Endothelial cell of umbilical vein (primary cell): ENCODE measurements at regions not wholly inside any gene's neighbourhood (a gene's known extent, or its start where the extent isn't known, plus 50 kb on each side); places are given as distances from the start of the nearest gene placed in this dataset.

ENCODE experiments used
- EZH2 ChIP-seq: IDR thresholded peaks from 2 replicates; pipeline ENCODE4 v1.6.1; 2012; ENCODE audit warnings: borderline replicate concordance, low read depth, mild to moderate bottlenecking, moderate library complexity, low read length, inconsistent platforms; ENCODE audit not compliant: severe bottlenecking
- FOS ChIP-seq: IDR thresholded peaks from 2 replicates; pipeline ENCODE4 v1.6.1; 2011; ENCODE audit warnings: mild to moderate bottlenecking, low read length, moderate library complexity, borderline replicate concordance; ENCODE audit not compliant: insufficient read depth
- POLR2A ChIP-seq: IDR thresholded peaks from 2 replicates; pipeline ENCODE4 v1.6.1; 2012; ENCODE audit warnings: low read depth, mild to moderate bottlenecking, control low read depth, low read length
- POLR2AphosphoS5 ChIP-seq: IDR thresholded peaks from 2 replicates; pipeline ENCODE4 v1.6.1; 2012; ENCODE audit warnings: low read depth, mild to moderate bottlenecking, control low read depth, low read length, moderate library complexity; ENCODE audit not compliant: insufficient read depth
- TF ChIP-seq, protein P1 (sequence below): IDR thresholded peaks from 2 replicates; pipeline ENCODE4 v1.6.1; 2011; ENCODE audit not compliant: insufficient read depth, insufficient read length

DNA sequence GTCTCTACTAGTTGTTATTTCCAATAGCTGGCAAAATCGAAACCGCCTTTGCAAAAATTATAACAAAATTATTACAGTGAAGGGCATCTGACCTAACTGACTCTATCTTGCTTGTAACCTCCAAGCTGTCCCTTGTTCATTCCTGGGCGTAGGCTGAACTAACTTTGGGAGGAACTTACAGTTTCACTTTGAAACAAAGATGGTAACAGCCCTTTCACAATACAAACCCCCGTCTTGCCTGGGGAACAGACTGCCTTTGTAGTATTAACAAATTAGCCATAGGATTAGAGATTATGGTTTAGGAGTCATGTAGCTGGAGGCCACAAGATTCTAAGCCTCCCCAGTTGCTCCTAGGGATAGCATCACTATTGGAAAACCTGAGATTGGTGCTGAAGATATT lies 131.6 kb upstream of the HSD17B12 start:
- TF ChIP-seq POLR2A (no peak), FOS (no peak), POLR2AphosphoS5 (no peak), EZH2 (no peak)
- TF ChIP-seq, protein P1, sequence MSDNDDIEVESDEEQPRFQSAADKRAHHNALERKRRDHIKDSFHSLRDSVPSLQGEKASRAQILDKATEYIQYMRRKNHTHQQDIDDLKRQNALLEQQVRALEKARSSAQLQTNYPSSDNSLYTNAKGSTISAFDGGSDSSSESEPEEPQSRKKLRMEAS: no peak
